H1 (cell line): ENCODE measurements at regions not wholly inside any gene's neighbourhood (a gene's known extent, or its start where the extent isn't known, plus 50 kb on each side); places are given as distances from the start of the nearest gene placed in this dataset.

Experiments used
- CEBPB ChIP-seq: IDR thresholded peaks from 2 replicates; pipeline ENCODE4 v1.6.1; 2012; ENCODE audit warnings: low read depth, low read length
- TAF7 ChIP-seq: optimal IDR thresholded peaks from 2 replicates; pipeline ENCODE3; 2011; ENCODE audit warnings: low read depth, mild to moderate bottlenecking, inconsistent platforms, low read length, moderate library complexity, borderline replicate concordance
- TF ChIP-seq, protein P1 (sequence below): fragments of 300-600 bp; sonication (generic); IDR thresholded peaks from 2 replicates; pipeline ENCODE4 v1.7.1; 2012; ENCODE audit warnings: low read length, moderate library complexity, mild to moderate bottlenecking, inconsistent platforms; ENCODE audit not compliant: insufficient replicate concordance
- TF ChIP-seq, protein P2 (sequence below): IDR thresholded peaks from 2 replicates; pipeline ENCODE4 v1.6.1; 2012; ENCODE audit warnings: low read length, inconsistent platforms
- TF ChIP-seq, protein P3 (sequence below): IDR thresholded peaks from 2 replicates; pipeline ENCODE4 v1.6.1; 2012; ENCODE audit warnings: inconsistent platforms

DNA sequence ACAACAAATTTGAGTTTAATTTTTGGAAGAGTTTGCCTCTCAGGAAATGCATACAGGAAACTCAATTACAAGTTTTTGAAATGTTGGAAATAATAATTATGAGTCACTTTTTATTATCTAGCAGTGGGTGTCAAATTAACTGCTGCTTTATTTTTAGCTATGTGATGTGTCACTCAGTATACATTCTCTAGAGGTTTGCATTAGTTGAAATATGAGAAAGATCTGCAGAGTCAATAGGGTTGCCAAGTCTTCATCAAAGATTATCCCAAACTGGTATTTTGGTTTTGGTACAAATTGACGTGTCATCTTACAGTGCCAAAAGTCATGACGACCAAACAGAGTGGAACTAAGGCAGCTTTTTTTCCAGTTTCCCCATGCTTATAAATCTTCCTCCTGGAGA is 54.3 kb upstream of the DIPK1A start (continued):
- TF ChIP-seq, protein P1, sequence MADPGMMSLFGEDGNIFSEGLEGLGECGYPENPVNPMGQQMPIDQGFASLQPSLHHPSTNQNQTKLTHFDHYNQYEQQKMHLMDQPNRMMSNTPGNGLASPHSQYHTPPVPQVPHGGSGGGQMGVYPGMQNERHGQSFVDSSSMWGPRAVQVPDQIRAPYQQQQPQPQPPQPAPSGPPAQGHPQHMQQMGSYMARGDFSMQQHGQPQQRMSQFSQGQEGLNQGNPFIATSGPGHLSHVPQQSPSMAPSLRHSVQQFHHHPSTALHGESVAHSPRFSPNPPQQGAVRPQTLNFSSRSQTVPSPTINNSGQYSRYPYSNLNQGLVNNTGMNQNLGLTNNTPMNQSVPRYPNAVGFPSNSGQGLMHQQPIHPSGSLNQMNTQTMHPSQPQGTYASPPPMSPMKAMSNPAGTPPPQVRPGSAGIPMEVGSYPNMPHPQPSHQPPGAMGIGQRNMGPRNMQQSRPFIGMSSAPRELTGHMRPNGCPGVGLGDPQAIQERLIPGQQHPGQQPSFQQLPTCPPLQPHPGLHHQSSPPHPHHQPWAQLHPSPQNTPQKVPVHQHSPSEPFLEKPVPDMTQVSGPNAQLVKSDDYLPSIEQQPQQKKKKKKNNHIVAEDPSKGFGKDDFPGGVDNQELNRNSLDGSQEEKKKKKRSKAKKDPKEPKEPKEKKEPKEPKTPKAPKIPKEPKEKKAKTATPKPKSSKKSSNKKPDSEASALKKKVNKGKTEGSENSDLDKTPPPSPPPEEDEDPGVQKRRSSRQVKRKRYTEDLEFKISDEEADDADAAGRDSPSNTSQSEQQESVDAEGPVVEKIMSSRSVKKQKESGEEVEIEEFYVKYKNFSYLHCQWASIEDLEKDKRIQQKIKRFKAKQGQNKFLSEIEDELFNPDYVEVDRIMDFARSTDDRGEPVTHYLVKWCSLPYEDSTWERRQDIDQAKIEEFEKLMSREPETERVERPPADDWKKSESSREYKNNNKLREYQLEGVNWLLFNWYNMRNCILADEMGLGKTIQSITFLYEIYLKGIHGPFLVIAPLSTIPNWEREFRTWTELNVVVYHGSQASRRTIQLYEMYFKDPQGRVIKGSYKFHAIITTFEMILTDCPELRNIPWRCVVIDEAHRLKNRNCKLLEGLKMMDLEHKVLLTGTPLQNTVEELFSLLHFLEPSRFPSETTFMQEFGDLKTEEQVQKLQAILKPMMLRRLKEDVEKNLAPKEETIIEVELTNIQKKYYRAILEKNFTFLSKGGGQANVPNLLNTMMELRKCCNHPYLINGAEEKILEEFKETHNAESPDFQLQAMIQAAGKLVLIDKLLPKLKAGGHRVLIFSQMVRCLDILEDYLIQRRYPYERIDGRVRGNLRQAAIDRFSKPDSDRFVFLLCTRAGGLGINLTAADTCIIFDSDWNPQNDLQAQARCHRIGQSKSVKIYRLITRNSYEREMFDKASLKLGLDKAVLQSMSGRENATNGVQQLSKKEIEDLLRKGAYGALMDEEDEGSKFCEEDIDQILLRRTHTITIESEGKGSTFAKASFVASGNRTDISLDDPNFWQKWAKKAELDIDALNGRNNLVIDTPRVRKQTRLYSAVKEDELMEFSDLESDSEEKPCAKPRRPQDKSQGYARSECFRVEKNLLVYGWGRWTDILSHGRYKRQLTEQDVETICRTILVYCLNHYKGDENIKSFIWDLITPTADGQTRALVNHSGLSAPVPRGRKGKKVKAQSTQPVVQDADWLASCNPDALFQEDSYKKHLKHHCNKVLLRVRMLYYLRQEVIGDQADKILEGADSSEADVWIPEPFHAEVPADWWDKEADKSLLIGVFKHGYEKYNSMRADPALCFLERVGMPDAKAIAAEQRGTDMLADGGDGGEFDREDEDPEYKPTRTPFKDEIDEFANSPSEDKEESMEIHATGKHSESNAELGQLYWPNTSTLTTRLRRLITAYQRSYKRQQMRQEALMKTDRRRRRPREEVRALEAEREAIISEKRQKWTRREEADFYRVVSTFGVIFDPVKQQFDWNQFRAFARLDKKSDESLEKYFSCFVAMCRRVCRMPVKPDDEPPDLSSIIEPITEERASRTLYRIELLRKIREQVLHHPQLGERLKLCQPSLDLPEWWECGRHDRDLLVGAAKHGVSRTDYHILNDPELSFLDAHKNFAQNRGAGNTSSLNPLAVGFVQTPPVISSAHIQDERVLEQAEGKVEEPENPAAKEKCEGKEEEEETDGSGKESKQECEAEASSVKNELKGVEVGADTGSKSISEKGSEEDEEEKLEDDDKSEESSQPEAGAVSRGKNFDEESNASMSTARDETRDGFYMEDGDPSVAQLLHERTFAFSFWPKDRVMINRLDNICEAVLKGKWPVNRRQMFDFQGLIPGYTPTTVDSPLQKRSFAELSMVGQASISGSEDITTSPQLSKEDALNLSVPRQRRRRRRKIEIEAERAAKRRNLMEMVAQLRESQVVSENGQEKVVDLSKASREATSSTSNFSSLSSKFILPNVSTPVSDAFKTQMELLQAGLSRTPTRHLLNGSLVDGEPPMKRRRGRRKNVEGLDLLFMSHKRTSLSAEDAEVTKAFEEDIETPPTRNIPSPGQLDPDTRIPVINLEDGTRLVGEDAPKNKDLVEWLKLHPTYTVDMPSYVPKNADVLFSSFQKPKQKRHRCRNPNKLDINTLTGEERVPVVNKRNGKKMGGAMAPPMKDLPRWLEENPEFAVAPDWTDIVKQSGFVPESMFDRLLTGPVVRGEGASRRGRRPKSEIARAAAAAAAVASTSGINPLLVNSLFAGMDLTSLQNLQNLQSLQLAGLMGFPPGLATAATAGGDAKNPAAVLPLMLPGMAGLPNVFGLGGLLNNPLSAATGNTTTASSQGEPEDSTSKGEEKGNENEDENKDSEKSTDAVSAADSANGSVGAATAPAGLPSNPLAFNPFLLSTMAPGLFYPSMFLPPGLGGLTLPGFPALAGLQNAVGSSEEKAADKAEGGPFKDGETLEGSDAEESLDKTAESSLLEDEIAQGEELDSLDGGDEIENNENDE, result no peak
- TF ChIP-seq, protein P2, sequence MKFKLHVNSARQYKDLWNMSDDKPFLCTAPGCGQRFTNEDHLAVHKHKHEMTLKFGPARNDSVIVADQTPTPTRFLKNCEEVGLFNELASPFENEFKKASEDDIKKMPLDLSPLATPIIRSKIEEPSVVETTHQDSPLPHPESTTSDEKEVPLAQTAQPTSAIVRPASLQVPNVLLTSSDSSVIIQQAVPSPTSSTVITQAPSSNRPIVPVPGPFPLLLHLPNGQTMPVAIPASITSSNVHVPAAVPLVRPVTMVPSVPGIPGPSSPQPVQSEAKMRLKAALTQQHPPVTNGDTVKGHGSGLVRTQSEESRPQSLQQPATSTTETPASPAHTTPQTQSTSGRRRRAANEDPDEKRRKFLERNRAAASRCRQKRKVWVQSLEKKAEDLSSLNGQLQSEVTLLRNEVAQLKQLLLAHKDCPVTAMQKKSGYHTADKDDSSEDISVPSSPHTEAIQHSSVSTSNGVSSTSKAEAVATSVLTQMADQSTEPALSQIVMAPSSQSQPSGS, result no peak
- TF ChIP-seq CEBPB, result no peak
- TF ChIP-seq, protein P3, sequence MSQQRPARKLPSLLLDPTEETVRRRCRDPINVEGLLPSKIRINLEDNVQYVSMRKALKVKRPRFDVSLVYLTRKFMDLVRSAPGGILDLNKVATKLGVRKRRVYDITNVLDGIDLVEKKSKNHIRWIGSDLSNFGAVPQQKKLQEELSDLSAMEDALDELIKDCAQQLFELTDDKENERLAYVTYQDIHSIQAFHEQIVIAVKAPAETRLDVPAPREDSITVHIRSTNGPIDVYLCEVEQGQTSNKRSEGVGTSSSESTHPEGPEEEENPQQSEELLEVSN, result no peak
- TF ChIP-seq TAF7, result no peak
